ENCODE measurements at regions not wholly inside any gene's neighbourhood (a gene's known extent, or its start where the extent isn't known, plus 50 kb on each side); places are given as distances from the start of the nearest gene placed in this dataset.
A peak's percentile ranks its signal among the peaks of the same experiment; 100 is the strongest.
"Not testable (repeated sequence)": the region's sequence is repeated elsewhere in the genome, so short reads cannot be mapped to it uniquely, and the experiment has no call there.

GRCh38 chr6:145091586-145092142 lies 643.7 kb downstream of the EPM2A start:
- DNase-seq: no peak

GRCh38 chr6:145092554-145092953 lies 642.8 kb downstream of the EPM2A start:
- DNase-seq: no peak

DNA sequence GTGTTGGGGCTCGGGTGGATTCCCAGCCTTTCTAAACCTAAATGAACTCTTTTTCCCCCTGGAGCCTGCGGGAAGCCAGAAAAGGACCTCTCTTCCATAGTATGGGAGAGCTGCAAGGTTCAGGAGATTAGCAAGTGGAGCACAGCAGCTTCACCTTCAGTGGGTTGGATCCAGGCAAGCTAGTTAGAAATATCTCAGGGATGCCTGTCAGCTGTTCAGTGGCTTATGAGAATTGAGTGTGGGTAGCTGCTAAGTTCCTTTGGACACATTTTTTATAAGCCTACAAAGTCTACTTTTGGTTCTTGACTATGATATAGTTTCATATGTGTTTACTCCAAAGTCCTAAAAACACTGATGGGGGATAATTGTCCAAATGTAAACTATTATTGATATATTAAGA lies 642.1 kb downstream of the EPM2A start:
- DNase-seq: no peak

DNA sequence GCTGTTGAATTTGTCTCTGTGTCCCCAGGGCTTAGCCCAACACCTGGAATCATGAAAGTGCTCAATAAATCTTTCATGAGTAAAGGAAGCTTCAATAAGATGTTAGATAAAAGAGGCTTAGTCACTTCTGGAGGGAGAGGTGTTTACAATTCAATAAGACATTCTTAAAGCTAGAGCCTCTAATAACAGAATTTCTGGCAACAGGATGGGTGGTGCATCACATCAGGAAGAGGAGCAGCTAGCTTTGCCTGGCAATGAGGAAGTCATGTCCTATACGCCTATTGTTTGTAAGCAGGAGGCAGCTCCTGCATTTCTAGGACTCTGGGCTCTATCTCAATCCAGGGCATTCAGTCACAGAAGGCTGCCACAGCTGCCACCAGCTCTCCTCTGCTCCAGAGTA lies 638.5 kb downstream of the EPM2A start:
- no peak for DNase-seq

- not testable (repeated sequence) for DNase-seq
Observed at GRCh38 chr6:145098127-145098526, 637.2 kb downstream of the EPM2A start.

DNA sequence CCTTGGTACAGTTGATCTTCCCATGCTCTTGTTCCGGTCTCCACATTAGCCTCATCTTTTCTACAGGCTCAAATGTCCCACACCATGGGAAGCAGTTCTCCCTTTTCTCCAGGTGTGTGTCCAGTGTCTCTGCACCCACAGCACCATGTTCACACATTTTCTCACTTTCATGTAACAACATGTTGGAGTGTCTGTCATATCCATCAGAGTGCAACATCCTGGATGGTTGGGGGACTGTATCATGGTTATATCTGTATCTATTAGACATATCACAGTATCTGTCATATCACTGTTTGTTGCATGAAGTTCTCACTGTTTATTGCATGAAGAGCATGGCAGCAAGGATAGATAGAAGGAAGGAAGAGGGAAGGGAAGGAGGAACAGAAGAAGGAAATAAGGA lies 635.6 kb downstream of the EPM2A start:
- DNase-seq: no peak

DNA sequence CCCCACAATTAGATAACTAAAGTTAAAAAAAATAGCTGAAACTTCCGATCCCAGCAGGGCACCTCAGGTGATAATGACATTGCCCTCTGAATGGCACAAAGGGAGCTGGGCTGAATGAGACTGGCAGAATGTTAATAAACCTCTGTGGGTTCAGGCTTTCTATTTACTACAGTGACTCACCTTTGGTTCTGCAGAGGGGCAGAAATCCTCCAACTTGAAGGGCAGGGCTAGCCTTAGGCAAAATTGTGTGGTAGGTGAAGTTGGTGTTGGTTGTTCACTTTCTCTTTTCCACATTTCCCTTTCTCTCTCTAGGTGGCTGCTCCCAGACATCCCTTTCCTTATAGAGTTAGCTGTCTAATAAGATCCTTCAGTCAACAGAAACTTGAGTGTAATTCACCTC lies 625.2 kb downstream of the EPM2A start:
- DNase-seq: no peak

DNA sequence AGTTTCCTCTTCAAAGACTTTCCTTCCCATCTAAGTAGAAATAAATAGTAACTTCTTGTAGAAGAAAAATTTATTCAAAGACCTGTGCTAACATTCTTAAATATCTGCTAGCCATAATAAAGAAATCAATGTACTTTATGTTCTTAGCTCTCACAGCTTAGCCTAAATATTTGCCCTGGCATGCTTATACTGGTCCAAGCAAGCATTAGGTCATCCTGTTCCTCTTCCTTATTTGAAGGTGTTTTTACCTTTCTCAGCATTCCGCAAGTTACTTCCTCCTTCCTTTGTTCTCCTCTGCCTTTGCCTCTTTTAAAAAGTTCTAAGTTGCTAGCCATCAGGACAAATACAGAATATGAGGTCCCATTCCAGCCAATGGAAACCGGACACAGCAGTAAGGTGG lies 623.9 kb downstream of the EPM2A start:
- not testable (repeated sequence) for DNase-seq

DNA sequence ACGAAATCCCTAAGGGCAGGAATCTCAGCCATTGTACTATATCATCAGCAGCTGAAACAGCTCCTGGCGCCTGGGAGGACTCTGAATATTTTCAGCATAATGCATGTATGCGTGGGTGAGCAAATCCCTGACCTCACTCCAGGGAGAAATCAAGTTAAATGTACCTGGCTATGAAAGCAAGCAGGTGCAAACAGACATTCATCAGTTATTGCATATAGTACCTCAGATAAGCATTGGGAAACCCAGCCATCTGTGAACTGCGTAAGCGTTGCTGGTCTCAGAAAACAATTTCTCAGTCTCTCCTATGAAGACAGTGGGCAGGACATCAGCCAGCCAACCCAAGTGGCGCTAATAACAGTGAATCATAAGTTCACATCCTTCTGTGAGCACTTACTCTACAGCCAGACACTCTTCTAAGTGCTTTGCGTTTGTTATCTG lies 622.6 kb downstream of the EPM2A start:
- DNase-seq: no peak

GRCh38 chr6:145115638-145116037 lies 619.7 kb downstream of the EPM2A start:
- DNase-seq: no peak

GRCh38 chr6:145116591-145117178 lies 618.6 kb downstream of the EPM2A start:
- no peak for DNase-seq

DNA sequence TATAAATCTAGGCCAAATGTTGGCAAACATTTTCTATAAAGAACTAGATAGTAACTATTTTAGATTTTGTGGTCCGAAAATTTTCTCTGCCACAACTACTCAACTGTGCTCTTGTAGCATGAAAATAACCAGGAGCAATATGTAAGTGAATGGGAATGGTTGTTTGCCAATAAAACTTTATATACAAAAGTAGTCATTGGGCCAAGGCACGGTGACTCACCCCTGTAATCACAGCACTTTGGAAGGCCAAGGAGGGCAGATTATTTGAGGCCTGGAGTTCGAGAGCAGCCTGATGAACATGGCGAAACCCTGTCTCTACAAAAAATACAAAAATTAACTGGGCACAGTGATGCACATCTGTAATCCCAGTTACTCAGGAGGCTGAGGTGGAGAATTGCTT lies 617.1 kb downstream of the EPM2A start:
- no peak for DNase-seq

- DNase-seq: no peak
Observed at GRCh38 chr6:145119081-145119480, 616.2 kb downstream of the EPM2A start.

GRCh38 chr6:145132709-145133108 lies 602.6 kb downstream of the EPM2A start:
- no peak for DNase-seq

DNA sequence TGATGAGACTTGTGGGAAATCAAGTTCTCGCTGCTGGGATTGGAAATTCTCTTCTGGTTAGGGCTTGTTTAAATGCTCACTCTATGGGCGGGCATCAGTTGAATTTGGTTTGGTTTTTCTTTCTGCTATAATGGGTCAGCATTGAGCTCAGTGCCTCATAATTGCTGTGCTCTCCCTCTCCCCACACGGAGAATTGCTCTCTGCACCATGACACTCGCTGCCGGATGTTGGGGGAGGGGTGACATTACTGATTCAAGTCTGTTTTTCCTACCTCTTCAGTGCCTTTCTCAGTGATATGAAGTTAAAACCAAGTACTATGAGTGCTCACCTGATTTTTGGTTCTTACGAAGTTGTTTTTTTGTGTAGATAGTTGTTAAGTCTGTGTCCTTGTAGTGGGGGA lies 599.6 kb downstream of the EPM2A start:
- DNase-seq: no peak

DNA sequence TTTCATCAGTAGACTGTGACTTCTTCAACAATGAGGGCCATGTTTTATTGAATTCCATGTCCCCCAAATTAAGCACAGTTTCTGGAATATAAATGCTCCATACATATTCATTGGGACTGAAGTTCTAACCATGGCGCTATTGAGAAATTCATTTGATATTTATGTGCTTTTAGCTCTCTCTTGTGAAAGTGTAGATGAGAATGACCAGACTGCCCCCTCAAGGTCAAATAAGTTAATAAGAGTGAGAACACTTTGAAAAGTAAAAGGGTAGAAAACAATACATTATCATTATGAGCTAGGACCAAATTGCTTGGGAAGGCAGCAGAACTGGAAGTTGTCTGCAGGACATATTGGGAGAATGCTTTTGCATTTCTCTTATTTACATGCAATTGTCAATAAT lies 597.9 kb downstream of the EPM2A start:
- DNase-seq: no peak

DNA sequence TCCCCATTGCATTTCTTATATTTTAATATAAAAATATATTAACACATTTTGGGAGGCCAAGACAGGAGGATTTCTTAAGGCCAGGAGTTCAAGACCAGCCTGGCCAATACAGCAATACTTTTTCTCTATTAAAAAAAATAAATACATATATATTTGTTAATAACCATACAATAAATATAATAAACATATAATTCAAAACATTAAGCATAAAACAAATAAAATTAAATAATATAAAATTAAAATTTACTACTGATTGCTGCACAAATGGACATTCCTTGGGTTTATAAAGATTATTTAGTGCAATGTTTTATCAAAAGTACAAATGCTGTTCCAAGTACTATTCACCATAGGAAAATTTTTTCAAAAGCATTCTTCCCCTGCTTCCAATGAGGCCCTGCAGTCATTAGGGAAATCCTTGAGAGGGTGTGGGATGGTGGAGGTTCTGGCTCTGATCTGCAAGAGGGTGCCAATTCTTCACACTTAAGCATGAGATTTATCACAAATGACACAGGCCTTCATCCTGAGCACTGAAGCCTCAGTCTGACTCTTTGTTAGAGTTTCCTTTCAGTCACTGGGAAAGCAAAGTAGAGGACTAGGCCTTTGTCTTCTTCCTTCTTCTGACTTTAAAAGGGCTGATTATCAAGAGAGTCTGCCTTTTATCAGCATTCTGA lies 596.7 kb downstream of the EPM2A start:
- no peak for DNase-seq

DNA sequence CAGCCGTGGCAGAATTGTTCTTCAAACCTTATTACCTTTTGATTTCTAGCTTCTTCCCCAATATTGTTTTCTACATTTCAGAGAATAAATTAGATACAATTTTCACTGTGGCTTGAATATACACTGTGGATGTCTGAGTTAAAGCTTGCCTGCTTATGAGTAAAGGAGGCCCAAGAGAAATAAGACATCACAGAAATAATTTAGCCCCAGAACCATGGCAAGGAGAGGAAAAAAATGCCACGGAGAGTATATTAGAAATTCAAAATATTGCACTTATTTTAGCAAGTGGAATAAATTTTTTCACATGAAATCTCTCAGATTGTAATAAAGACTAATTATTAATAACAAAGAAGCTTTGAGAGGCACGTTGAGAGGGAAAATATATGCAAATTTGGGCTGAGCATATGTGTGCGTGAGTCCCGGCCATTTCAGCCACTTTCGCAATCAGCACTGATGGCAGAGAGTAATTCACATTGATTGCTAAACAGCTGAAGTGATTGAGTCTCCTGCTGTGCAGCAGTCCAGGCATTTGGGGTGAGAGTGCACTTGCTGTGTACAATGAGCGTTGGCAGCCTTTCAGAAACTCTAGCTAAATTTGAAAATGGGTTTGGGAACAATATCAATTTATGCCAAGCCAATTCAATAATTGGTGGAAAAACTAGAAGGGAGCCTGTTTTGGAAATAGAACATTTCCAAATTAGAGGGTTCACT lies 596.0 kb downstream of the EPM2A start:
- DNase-seq: peak; percentile 3

DNA sequence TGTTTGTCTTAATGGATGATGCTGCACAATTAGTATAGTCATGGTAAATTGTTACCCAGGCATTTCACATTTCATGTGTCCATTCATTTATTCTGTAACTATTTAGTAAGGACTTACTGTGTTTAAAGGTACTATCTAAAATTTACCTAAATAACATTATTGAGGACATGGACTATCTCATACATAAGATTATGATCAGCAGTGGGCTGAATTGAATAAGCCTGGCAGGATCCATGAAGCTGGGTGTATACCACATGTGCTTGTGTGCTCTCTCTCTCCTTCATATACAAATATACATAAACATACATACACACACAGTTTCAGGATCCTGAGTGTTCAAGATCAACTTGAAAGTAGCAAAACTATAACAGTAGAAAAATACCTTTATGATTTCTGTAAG lies 595.4 kb downstream of the EPM2A start:
- no peak for DNase-seq

DNA sequence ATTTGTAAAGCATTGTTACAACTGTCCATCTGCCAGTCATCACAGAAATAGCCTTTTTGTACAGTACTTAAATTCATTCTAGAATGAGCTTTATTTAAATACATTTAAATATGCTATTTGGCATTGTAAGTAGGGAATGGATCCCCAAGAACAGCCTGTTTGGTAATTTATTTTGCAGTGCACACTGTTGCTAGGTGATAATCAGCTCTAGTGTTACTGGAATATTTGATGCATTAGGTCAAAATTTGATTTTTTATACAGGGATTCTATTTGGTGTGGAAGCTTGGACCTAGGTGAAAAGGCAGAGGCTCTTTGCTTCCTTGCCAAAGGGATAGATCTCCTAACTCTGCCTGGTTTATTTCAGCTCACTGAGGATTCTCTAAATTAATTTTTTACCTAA lies 593.7 kb downstream of the EPM2A start:
- no peak for DNase-seq

GRCh38 chr6:145142958-145143357 lies 592.4 kb downstream of the EPM2A start:
- DNase-seq: no peak

GRCh38 chr6:145143379-145143778 lies 591.9 kb downstream of the EPM2A start:
- no peak for DNase-seq

DNA sequence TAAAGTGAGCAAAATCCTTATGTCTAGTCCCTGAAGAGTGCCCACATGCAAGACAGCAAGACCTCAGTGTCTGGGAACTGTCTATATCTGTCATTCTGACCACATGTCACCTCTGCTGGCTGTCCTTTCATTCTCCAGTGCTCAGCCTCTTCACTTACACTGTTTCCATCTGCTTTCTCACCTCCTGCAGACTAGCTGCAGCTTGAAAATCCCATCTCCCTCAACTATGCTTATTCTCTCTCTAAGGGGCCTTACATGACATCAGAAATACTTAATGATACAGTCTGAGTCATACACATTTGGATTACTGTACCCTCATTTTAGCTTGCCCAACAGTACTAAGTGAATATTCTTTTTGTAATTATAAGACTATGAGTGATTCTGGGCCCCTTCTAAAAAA lies 587.8 kb downstream of the EPM2A start:
- DNase-seq: no peak
